H9 (cell line): ENCODE measurements at regions not wholly inside any gene's neighbourhood (a gene's known extent, or its start where the extent isn't known, plus 50 kb on each side); places are given as distances from the start of the nearest gene placed in this dataset.

Experiments
- DNase-seq: peaks from one replicate; pipeline ENCODE4 v3.0.0-alpha.2; 2017
- H2AFZ ChIP-seq: one replicate; pipeline ENCODE4 v1.6.1; 2013; ENCODE audit warnings: mild to moderate bottlenecking, low read length, control low read depth, moderate library complexity
- H2AK5ac ChIP-seq: 2 replicates; pipeline ENCODE4 v1.6.1; 2013; ENCODE audit warnings: low read length, control low read depth, mixed read lengths; ENCODE audit not compliant: insufficient read length
- H2BK120ac ChIP-seq: one replicate; pipeline ENCODE4 v1.6.1; 2013; ENCODE audit warnings: low read depth, mild to moderate bottlenecking, low read length, control low read depth, inconsistent platforms; ENCODE audit not compliant: poor library complexity, severe bottlenecking
- H2BK12ac ChIP-seq: 2 replicates; pipeline ENCODE4 v1.6.1; 2013; ENCODE audit warnings: low read length, control low read depth, mixed read lengths, low read depth; ENCODE audit not compliant: insufficient read length
- H2BK15ac ChIP-seq: 2 replicates; pipeline ENCODE4 v1.6.1; 2013; ENCODE audit warnings: low read depth, low read length, control low read depth
- H2BK20ac ChIP-seq: one replicate; pipeline ENCODE4 v1.6.1; 2013; ENCODE audit warnings: low read depth, mild to moderate bottlenecking, low read length, control low read depth, inconsistent platforms; ENCODE audit not compliant: poor library complexity, severe bottlenecking
- H2BK5ac ChIP-seq: 2 replicates; pipeline ENCODE4 v1.6.1; 2013; ENCODE audit warnings: low read length, control low read depth, mixed read lengths; ENCODE audit not compliant: insufficient read length
- H3K14ac ChIP-seq: 2 replicates; pipeline ENCODE4 v1.6.1; 2013; ENCODE audit warnings: low read length, control low read depth; ENCODE audit not compliant: insufficient read depth
- H3K18ac ChIP-seq: 2 replicates; pipeline ENCODE4 v1.6.1; 2013; ENCODE audit warnings: low read depth, mild to moderate bottlenecking, mixed read lengths, low read length, control low read depth; ENCODE audit not compliant: insufficient read length
- H3K23ac ChIP-seq: 2 replicates; pipeline ENCODE4 v1.6.1; 2013; ENCODE audit warnings: low read length, control low read depth, mixed read lengths, low read depth; ENCODE audit not compliant: insufficient read length
- H3K23me2 ChIP-seq: 2 replicates; pipeline ENCODE4 v1.6.1; 2013; ENCODE audit warnings: low read depth, mild to moderate bottlenecking, mixed read lengths, low read length, control low read depth; ENCODE audit not compliant: insufficient read length, poor library complexity, severe bottlenecking
- H3K27ac ChIP-seq: 2 replicates; pipeline ENCODE4 v1.5.1; 2013; ENCODE audit warnings: low read length, control low read depth, mixed read lengths, low read depth; ENCODE audit not compliant: insufficient read length
- H3K27me3 ChIP-seq: 2 replicates; pipeline ENCODE4 v1.6.1; 2013; ENCODE audit warnings: low read length, control low read depth, inconsistent platforms; ENCODE audit not compliant: insufficient read depth
- H3K4ac ChIP-seq: 2 replicates; pipeline ENCODE4 v1.6.1; 2013; ENCODE audit warnings: low read depth, mild to moderate bottlenecking, control low read depth, inconsistent platforms, low read length, moderate library complexity
- H3K4me1 ChIP-seq: 2 replicates; pipeline ENCODE4 v1.6.1; 2013; ENCODE audit warnings: low read length, control low read depth, inconsistent platforms; ENCODE audit not compliant: insufficient read depth
- H3K4me2 ChIP-seq: 2 replicates; pipeline ENCODE4 v1.6.1; 2013; ENCODE audit warnings: low read length, control low read depth, mixed read lengths; ENCODE audit not compliant: insufficient read length, insufficient read depth
- H3K56ac ChIP-seq: 2 replicates; pipeline ENCODE4 v1.6.1; 2013; ENCODE audit warnings: low read depth, mild to moderate bottlenecking, mixed read lengths, low read length, control low read depth; ENCODE audit not compliant: insufficient read length
- H3K79me1 ChIP-seq: 2 replicates; pipeline ENCODE4 v1.6.1; 2013; ENCODE audit warnings: low read depth, mild to moderate bottlenecking, moderate library complexity, low read length, control low read depth, inconsistent platforms; ENCODE audit not compliant: insufficient read depth, poor library complexity, severe bottlenecking
- H3K79me2 ChIP-seq: 2 replicates; pipeline ENCODE4 v1.6.1; 2013; ENCODE audit warnings: low read length, control low read depth, inconsistent platforms; ENCODE audit not compliant: insufficient read depth
- H3K9ac ChIP-seq: 2 replicates; pipeline ENCODE4 v1.6.1; 2013; ENCODE audit warnings: low read length, control low read depth, mixed read lengths; ENCODE audit not compliant: insufficient read length; ENCODE audit errors: extremely low read depth
- H3K9me3 ChIP-seq: one replicate; pipeline ENCODE4 v1.6.1; 2013; ENCODE audit warnings: low read depth, low read length, inconsistent platforms; ENCODE audit not compliant: control insufficient read depth
- H3T11ph ChIP-seq: one replicate; pipeline ENCODE4 v1.6.1; 2013; ENCODE audit warnings: mild to moderate bottlenecking, low read length, control low read depth, inconsistent platforms
- H4K20me1 ChIP-seq: one replicate; pipeline ENCODE4 v1.6.1; 2013; ENCODE audit not compliant: control insufficient read depth, insufficient read length, insufficient read depth
- H4K5ac ChIP-seq: 2 replicates; pipeline ENCODE4 v1.6.1; 2013; ENCODE audit warnings: low read depth, mild to moderate bottlenecking, mixed read lengths, low read length, control low read depth; ENCODE audit not compliant: insufficient read length
- H4K8ac ChIP-seq: replicated peaks from 2 replicates; pipeline ENCODE4 v1.6.1; 2013; ENCODE audit warnings: low read length, control low read depth, mixed read lengths, low read depth; ENCODE audit not compliant: insufficient read length
- H4K91ac ChIP-seq: 2 replicates; pipeline ENCODE4 v1.6.1; 2013; ENCODE audit warnings: low read depth, mild to moderate bottlenecking, moderate library complexity, mixed read lengths, low read length, control low read depth; ENCODE audit not compliant: insufficient read length
- H3K27ac Mint-ChIP-seq, 3 experiments: 2 replicates in 2 of 3; 3 replicates in 1 of 3; pipeline ENCODE4 v1.8.0; 2020 to 2021; ENCODE audit warnings: mixed read lengths in 3 of 3, mild to moderate bottlenecking in 1 of 3, moderate library complexity in 1 of 3
- H3K27me3 Mint-ChIP-seq: 2 replicates; pipeline ENCODE4 v1.8.0; 2021; ENCODE audit warnings: low read depth, mild to moderate bottlenecking, moderate library complexity, mixed read lengths
- H3K36me3 Mint-ChIP-seq, 3 experiments: 2 replicates in 2 of 3; 3 replicates in 1 of 3; pipeline ENCODE4 v1.8.0; 2020 to 2021; ENCODE audit warnings: low read depth in 3 of 3, mixed read lengths in 3 of 3; ENCODE audit not compliant: insufficient read depth in 1 of 3
- H3K4me1 Mint-ChIP-seq, 2 experiments: 2 replicates each; pipeline ENCODE4 v1.8.0; 2020; ENCODE audit warnings: mixed read lengths in 2 of 2
- H3K4me3 Mint-ChIP-seq, 2 experiments: 2 replicates in 1 of 2; 3 replicates in 1 of 2; pipeline ENCODE4 v1.8.0; 2020 to 2021; ENCODE audit warnings: mild to moderate bottlenecking in 2 of 2, mixed read lengths in 2 of 2, moderate library complexity in 1 of 2
- H3K9me3 Mint-ChIP-seq, 2 experiments: 2 replicates in 1 of 2; 3 replicates in 1 of 2; pipeline ENCODE4 v1.8.0; 2020; ENCODE audit warnings: mild to moderate bottlenecking in 2 of 2, mixed read lengths in 2 of 2, moderate library complexity in 1 of 2
- whole genome bisulfite sequencing: extraction: QIAGEN DNeasy Blood & Tissue Kit; methylation state at CpG from one replicate; pipeline ENCODE4 v1.1.7; 2013; ENCODE audit warnings: missing lambda C conversion rate, low lambda C conversion rate, mixed read lengths; ENCODE audit not compliant: insufficient read length; ENCODE audit errors: extremely low coverage; 5-methylcytosine and 5-hydroxymethylcytosine counted together
- TF ChIP-seq, protein P1 (sequence below): fragments of 200-600 bp; sonication (generic); conservative IDR thresholded peaks from 3 replicates; pipeline ENCODE4 v1.8.0; 2021; ENCODE audit warnings: antibody characterized with exemption, mild to moderate bottlenecking

DNA sequence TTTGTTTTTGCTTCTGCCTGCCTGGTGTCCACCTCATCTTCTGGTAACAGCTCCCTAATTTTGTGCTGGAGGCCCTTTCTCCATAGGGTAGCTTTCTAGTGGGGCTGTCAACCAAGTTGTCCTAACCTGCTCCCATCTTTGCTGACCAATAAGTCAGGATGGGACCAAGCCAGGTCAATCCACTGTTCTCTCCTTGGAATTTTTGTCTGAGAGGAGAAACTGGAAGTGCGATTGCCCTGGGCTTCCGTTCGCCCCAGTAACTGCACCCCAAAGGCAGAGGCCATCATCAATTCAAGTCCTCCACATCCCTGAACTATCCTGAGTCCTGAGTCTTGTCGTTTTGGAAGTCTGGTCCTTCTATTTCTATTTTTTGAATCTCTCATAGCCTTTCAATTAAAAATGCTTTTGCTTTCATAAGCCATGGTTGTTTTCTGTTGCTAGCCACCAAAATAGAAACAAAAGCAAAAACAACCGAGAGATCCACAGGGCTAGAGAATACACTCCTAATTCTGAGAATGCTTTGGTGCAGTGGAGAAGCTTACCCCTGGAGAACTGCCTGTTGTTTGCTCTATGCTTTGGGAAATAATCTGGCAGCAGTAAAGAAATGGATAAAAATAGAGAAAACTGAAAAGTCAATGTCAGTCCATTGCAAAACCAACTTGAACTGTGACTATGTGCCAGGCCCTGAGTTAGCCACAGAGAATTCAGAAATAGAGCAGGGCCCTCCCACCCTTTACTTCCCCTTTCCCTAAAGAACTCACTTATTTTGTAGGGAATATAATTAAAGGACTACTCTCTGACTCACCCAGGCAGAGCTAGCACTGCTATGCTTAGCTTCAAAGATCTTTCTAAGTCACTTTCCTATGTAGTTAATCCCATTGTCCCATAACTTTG, 368.1 kb downstream of the CXCL12 start:
- Histone ChIP-seq H4K20me1 (no peaks in the 10 kb centered on the region), H3K23ac (no peak overlapping the region), H3K4ac (no peak overlapping the region), H3T11ph (no peak overlapping the region), H3K79me1 (no peaks in the 10 kb centered on the region), H2BK120ac (no peak overlapping the region), H3K14ac (no peak overlapping the region), H2BK12ac (no peak overlapping the region), H3K56ac (no peak overlapping the region), H3K4me2 (no peak overlapping the region), H3K27ac (no peak overlapping the region), H3K18ac (no peak overlapping the region), H4K8ac (no peak overlapping the region), H2AFZ (no peak overlapping the region), H2BK15ac (no peak overlapping the region), H2AK5ac (no peak overlapping the region), H3K9ac (no peak overlapping the region), H2BK5ac (no peak overlapping the region), H2BK20ac (no peak overlapping the region), H3K23me2 (no peaks in the 10 kb centered on the region), H3K27me3 (no peaks in the 10 kb centered on the region), H4K91ac (no peak overlapping the region), H4K5ac (no peak overlapping the region), H3K79me2 (no peaks in the 10 kb centered on the region), H3K4me1 (no peaks in the 10 kb centered on the region), H3K9me3 (no peaks in the 10 kb centered on the region)
- DNase-seq, result no peak
- H3K4me3 Mint-ChIP-seq, result no peak overlapping the region
- H3K27me3 Mint-ChIP-seq, result no peaks in the 10 kb centered on the region; the same call in 1 of the 2 replicates
- peaks cover 5 to 9% of the 10 kb centered on the region in 2 experiments; a peak in 3 of 4 replicates for H3K4me1 Mint-ChIP-seq
- H3K9me3 Mint-ChIP-seq, result peaks cover 3 to 8% of the 10 kb centered on the region in 2 experiments; a peak in 2 of 5 replicates
- TF ChIP-seq, protein P1, sequence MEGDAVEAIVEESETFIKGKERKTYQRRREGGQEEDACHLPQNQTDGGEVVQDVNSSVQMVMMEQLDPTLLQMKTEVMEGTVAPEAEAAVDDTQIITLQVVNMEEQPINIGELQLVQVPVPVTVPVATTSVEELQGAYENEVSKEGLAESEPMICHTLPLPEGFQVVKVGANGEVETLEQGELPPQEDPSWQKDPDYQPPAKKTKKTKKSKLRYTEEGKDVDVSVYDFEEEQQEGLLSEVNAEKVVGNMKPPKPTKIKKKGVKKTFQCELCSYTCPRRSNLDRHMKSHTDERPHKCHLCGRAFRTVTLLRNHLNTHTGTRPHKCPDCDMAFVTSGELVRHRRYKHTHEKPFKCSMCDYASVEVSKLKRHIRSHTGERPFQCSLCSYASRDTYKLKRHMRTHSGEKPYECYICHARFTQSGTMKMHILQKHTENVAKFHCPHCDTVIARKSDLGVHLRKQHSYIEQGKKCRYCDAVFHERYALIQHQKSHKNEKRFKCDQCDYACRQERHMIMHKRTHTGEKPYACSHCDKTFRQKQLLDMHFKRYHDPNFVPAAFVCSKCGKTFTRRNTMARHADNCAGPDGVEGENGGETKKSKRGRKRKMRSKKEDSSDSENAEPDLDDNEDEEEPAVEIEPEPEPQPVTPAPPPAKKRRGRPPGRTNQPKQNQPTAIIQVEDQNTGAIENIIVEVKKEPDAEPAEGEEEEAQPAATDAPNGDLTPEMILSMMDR, result no peak
- H3K36me3 Mint-ChIP-seq, result no peaks in the 10 kb centered on the region
- WGBS, result no CpG with 5 or more reads among the region's 5 CpGs
- no peak overlapping the region for H3K27ac Mint-ChIP-seq
